GM12873 (cell line): ENCODE measurements at regions not wholly inside any gene's neighbourhood (a gene's known extent, or its start where the extent isn't known, plus 50 kb on each side); places are given as distances from the start of the nearest gene placed in this dataset.

Experiments
- TF ChIP-seq, protein P1 (sequence below): IDR thresholded peaks from 2 replicates; pipeline ENCODE4 v1.5.1; 2012; ENCODE audit warnings: low read depth, mild to moderate bottlenecking, moderate library complexity, low read length, control low read depth; ENCODE audit not compliant: insufficient read depth; ENCODE audit errors: missing control alignments

DNA sequence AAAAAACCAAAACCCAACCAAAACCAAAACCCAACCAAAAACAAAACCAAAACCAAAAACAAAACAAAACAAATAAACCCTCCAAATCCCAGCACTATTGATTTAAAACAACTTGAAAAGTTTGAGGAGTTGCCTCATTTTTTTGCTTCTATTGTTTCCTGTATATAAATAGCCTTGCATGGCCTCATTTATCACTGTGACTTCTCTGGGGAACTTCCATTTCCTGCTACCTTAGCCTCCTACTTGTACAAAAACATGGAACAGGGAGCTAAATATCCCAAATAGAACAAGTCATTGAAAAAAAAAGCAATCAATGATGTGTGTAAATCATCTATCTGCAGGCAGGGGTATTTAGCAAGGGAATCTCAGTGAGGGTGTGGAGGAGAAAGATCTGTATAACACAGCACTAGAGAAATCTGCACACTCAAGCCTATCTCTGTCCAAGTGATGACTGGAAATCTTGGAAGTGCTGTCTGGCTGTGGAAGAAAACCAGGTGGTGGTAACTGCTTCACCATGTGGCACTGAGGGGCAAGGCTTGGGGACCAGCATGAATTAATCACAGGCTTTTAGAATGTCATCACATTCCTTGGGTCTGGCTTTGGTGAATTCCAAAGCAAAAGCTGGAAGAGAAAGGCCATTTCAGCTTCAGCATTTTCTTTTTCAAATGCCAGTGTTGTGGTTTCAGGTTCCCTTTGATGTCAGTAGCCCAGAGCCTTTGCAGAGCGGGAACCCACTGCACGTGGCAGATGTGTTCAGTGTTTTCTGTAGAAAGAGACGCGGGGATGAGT is 349.5 kb upstream of the ZNF32 start:
- TF ChIP-seq, protein P1, sequence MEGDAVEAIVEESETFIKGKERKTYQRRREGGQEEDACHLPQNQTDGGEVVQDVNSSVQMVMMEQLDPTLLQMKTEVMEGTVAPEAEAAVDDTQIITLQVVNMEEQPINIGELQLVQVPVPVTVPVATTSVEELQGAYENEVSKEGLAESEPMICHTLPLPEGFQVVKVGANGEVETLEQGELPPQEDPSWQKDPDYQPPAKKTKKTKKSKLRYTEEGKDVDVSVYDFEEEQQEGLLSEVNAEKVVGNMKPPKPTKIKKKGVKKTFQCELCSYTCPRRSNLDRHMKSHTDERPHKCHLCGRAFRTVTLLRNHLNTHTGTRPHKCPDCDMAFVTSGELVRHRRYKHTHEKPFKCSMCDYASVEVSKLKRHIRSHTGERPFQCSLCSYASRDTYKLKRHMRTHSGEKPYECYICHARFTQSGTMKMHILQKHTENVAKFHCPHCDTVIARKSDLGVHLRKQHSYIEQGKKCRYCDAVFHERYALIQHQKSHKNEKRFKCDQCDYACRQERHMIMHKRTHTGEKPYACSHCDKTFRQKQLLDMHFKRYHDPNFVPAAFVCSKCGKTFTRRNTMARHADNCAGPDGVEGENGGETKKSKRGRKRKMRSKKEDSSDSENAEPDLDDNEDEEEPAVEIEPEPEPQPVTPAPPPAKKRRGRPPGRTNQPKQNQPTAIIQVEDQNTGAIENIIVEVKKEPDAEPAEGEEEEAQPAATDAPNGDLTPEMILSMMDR: no peak

DNA sequence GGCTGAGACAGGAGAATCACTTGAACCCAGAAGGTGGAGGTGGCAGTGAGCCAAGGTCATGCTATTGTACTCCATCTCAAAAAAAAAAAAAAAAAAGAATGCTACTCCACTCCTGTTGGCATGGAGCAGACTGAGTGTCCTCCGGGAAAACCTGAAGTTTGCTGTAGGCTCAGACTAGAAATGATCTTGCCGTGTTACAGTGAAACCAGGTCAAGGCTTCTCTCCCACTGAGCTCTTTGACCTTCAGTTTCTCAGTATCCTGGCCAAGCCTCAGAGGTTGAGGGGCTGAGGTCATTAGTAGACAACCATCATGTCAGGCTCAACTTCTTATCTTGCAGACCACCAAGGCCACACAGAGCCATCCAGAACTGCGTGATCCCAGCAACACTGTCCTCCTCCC is 348.6 kb upstream of the ZNF32 start:
- TF ChIP-seq, protein P1: no peak

DNA sequence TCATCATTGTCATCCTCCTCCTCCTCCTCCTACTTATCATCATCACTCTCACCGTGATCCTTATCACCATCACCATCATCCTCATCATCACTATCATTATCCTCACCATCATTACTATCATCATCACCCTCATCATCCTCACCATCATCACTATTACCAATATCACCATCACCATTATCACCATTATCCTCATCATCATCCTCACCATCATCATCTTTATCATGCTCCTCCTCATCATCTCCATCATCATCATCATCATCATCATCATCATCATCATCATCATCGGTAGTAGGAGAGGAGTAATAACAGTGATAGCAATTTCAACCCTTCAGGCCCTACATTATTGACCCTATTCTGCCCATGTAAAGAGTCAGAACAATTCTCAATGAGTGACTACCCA is 345.9 kb upstream of the ZNF32 start:
- TF ChIP-seq, protein P1: no peak

DNA sequence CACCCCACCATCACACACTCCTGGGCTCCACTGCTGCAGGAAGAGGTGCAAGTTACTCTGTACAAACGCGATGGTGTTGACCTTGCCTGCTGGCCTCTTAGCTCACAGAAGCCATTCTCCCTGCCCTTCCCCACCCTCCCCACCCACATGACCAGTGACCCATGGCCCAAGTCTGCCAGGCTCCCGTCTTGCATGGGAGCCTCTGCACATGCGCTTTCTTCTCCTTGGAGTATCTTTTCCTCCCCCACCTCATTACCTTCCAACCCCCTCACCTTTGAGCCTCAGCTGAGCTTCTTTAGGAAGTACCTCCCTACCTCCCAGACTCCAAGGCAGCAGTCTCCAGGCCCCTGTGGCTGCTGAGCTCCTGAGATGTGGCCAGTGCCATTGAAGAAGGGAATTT is 337.7 kb upstream of the ZNF32 start:
- TF ChIP-seq, protein P1: no peak

DNA sequence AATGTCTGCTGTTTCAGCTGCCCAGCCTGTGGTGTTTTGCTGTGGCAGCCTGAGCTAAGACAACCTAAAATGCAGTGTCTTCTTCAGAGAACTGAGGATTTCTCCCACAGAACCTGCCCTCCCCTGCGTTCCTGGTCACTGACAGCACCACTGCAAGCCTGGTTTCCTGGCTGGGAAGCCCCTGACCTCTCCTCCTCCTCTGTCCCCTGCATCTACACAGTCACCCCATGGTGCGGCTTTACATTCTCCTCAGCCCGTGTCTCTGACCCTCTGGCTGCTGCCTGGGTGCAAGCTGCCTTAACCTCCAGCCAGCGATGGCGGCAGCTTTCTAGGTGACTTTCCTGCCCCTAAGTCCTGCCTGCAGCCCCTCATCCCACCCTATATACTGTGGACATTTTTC is 337.3 kb upstream of the ZNF32 start:
- TF ChIP-seq, protein P1: no peak

DNA sequence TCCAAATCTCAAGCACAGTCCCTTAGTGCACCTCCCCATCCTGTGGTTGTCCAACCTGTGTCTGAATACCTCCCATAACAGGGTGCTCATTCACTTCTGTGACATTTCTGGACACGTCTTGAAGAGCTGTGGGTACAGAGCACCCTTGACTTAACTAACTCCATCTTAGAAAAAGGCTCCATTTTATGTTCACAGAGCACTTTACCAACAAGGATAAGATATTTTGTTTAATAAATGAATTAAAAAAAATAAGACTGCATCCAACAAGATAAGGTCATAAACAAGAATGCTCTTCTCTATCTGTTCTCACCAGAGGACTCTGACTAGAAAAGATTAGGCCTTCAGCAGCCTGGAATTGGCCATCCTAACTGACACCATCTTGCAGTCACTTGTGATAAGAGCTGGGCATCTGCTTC is 335.2 kb upstream of the ZNF32 start:
- TF ChIP-seq, protein P1: no peak

DNA sequence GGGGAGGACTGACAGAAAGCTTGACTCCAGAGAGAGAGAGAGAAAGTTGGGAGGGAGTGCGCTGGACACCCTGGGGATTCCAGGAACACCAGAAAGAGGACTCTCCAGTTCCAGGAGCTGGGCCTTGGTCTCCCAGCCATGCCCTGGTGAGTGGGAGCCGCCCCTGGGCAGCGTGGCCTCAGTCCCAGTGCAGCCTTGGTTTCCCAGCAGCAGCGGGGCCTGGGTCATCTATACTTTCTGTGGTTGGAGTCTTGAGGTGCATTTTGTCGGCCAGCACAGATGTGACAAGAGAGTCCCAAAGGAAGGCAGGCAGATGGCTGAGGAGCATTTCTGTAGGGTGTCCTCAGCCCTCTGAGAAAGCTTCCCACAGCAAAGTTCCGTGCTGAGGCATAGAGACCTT is 334.7 kb upstream of the ZNF32 start:
- TF ChIP-seq, protein P1: no peak
